ENCODE measurements at regions not wholly inside any gene's neighbourhood (a gene's known extent, or its start where the extent isn't known, plus 50 kb on each side); places are given as distances from the start of the nearest gene placed in this dataset.

- no peaks in the 10 kb centered on the region for H3K36me3 Mint-ChIP-seq (ENCODE audit: low read depth)
- peaks cover 27% of the 10 kb centered on the region for H3K27me3 Mint-ChIP-seq
- no peak for DNase-seq
- H3K4me1 Mint-ChIP-seq = no peaks in the 10 kb centered on the region
- H3K4me3 Mint-ChIP-seq = no peak overlapping the region
- H3K9me3 Mint-ChIP-seq = no peaks in the 10 kb centered on the region
- no peak overlapping the region for H3K27ac Mint-ChIP-seq
- intact Hi-C loops (cut with micrococcal nuclease) = no loop called here
Measured at GRCh38 chr18:49708662-49709346, 104.5 kb downstream of the ACAA2 start.

- intact Hi-C loops (cut with micrococcal nuclease) = no loop called here
- H3K4me3 Mint-ChIP-seq = no peak overlapping the region
- no peaks in the 10 kb centered on the region for H3K36me3 Mint-ChIP-seq (ENCODE audit: low read depth)
- no peak for DNase-seq
- peaks cover 17% of the 10 kb centered on the region for H3K27me3 Mint-ChIP-seq
- no peaks in the 10 kb centered on the region for H3K9me3 Mint-ChIP-seq
- H3K4me1 Mint-ChIP-seq = no peaks in the 10 kb centered on the region
- no peak overlapping the region for H3K27ac Mint-ChIP-seq
Measured at GRCh38 chr18:49707599-49707998, 105.7 kb downstream of the ACAA2 start.

GRCh38 chr18:49704334-49704733, 109.0 kb downstream of the ACAA2 start:
- peaks cover 3% of the 10 kb centered on the region for H3K27me3 Mint-ChIP-seq
- no peaks in the 10 kb centered on the region for H3K36me3 Mint-ChIP-seq (ENCODE audit: low read depth)
- no peak for DNase-seq
- H3K27ac Mint-ChIP-seq = no peak overlapping the region
- intact Hi-C loops (cut with micrococcal nuclease) = no loop called here
- no peaks in the 10 kb centered on the region for H3K4me1 Mint-ChIP-seq
- H3K4me3 Mint-ChIP-seq = no peak overlapping the region
- H3K9me3 Mint-ChIP-seq = no peaks in the 10 kb centered on the region

- intact Hi-C loops (cut with micrococcal nuclease) = no loop called here
- Mint-ChIP-seq H3K9me3 (no peaks in the 10 kb centered on the region), H3K27ac (no peak overlapping the region), H3K4me1 (no peaks in the 10 kb centered on the region), H3K36me3 (ENCODE audit: low read depth) (no peaks in the 10 kb centered on the region), H3K4me3 (no peak overlapping the region), H3K27me3 (peaks cover 6% of the 10 kb centered on the region)
- DNase-seq = no peak
Measured at GRCh38 chr18:49701190-49701589, 112.1 kb downstream of the ACAA2 start.

GRCh38 chr18:49699303-49699702, 114.0 kb downstream of the ACAA2 start:
- intact Hi-C loops (cut with micrococcal nuclease) = no loop called here
- H3K27me3 Mint-ChIP-seq = peaks cover 11% of the 10 kb centered on the region
- no peaks in the 10 kb centered on the region for H3K4me1 Mint-ChIP-seq
- no peak overlapping the region for H3K27ac Mint-ChIP-seq
- H3K4me3 Mint-ChIP-seq = no peak overlapping the region
- H3K36me3 Mint-ChIP-seq (ENCODE audit: low read depth) = no peaks in the 10 kb centered on the region
- DNase-seq = no peak
- H3K9me3 Mint-ChIP-seq = no peaks in the 10 kb centered on the region

- DNase-seq = no peak
- no peaks in the 10 kb centered on the region for H3K4me1 Mint-ChIP-seq
- peaks cover 12% of the 10 kb centered on the region for H3K27me3 Mint-ChIP-seq
- no peak overlapping the region for H3K4me3 Mint-ChIP-seq
- H3K9me3 Mint-ChIP-seq = no peaks in the 10 kb centered on the region
- no peak overlapping the region for H3K27ac Mint-ChIP-seq
- no peaks in the 10 kb centered on the region for H3K36me3 Mint-ChIP-seq (ENCODE audit: low read depth)
- intact Hi-C loops (cut with micrococcal nuclease) = no loop called here
Measured at GRCh38 chr18:49698525-49699025, 114.8 kb downstream of the ACAA2 start.

- H3K36me3 Mint-ChIP-seq (ENCODE audit: low read depth) = no peaks in the 10 kb centered on the region
- H3K9me3 Mint-ChIP-seq = no peaks in the 10 kb centered on the region
- no peak overlapping the region for H3K4me3 Mint-ChIP-seq
- intact Hi-C loops (cut with micrococcal nuclease) = no loop called here
- H3K27ac Mint-ChIP-seq = no peak overlapping the region
- H3K27me3 Mint-ChIP-seq = peaks cover 12% of the 10 kb centered on the region
- no peaks in the 10 kb centered on the region for H3K4me1 Mint-ChIP-seq
- no peak for DNase-seq
Measured at GRCh38 chr18:49697757-49698524, 115.4 kb downstream of the ACAA2 start.

- DNase-seq = no peak
- H3K4me3 Mint-ChIP-seq = no peak overlapping the region
- no peak overlapping the region for H3K27ac Mint-ChIP-seq
- no peaks in the 10 kb centered on the region for H3K9me3 Mint-ChIP-seq
- intact Hi-C loops (cut with micrococcal nuclease) = no loop called here
- H3K4me1 Mint-ChIP-seq = no peaks in the 10 kb centered on the region
- H3K27me3 Mint-ChIP-seq = peaks cover 12% of the 10 kb centered on the region
- H3K36me3 Mint-ChIP-seq (ENCODE audit: low read depth) = no peaks in the 10 kb centered on the region
Measured at GRCh38 chr18:49697049-49697448, 116.3 kb downstream of the ACAA2 start.

GRCh38 chr18:49694402-49694801, 118.9 kb downstream of the ACAA2 start:
- H3K27ac Mint-ChIP-seq = no peak overlapping the region
- H3K27me3 Mint-ChIP-seq = peaks cover 14% of the 10 kb centered on the region
- no peak for DNase-seq
- no peak overlapping the region for H3K4me3 Mint-ChIP-seq
- no peaks in the 10 kb centered on the region for H3K36me3 Mint-ChIP-seq (ENCODE audit: low read depth)
- intact Hi-C loops (cut with micrococcal nuclease) = no loop called here
- no peaks in the 10 kb centered on the region for H3K9me3 Mint-ChIP-seq
- H3K4me1 Mint-ChIP-seq = peaks cover 7% of the 10 kb centered on the region

- no peaks in the 10 kb centered on the region for H3K36me3 Mint-ChIP-seq (ENCODE audit: low read depth)
- peaks cover 14% of the 10 kb centered on the region for H3K27me3 Mint-ChIP-seq
- DNase-seq = no peak
- peaks cover 7% of the 10 kb centered on the region for H3K4me1 Mint-ChIP-seq
- no peaks in the 10 kb centered on the region for H3K9me3 Mint-ChIP-seq
- no peak overlapping the region for H3K4me3 Mint-ChIP-seq
- no peak overlapping the region for H3K27ac Mint-ChIP-seq
- intact Hi-C loops (cut with micrococcal nuclease) = no loop called here
Measured at GRCh38 chr18:49693717-49694005, 119.7 kb downstream of the ACAA2 start.

- no peaks in the 10 kb centered on the region for H3K36me3 Mint-ChIP-seq (ENCODE audit: low read depth)
- H3K27ac Mint-ChIP-seq = no peak overlapping the region
- peaks cover 7% of the 10 kb centered on the region for H3K4me1 Mint-ChIP-seq
- H3K9me3 Mint-ChIP-seq = no peaks in the 10 kb centered on the region
- no peak for DNase-seq
- peaks cover 14% of the 10 kb centered on the region for H3K27me3 Mint-ChIP-seq
- intact Hi-C loops (cut with micrococcal nuclease) = no loop called here
- no peak overlapping the region for H3K4me3 Mint-ChIP-seq
Measured at GRCh38 chr18:49692906-49693716, 120.2 kb downstream of the ACAA2 start.

- no peak overlapping the region for H3K4me3 Mint-ChIP-seq
- no peak overlapping the region for H3K27ac Mint-ChIP-seq
- intact Hi-C loops (cut with micrococcal nuclease) = no loop called here
- no peaks in the 10 kb centered on the region for H3K9me3 Mint-ChIP-seq
- H3K4me1 Mint-ChIP-seq = peaks cover 7% of the 10 kb centered on the region
- peaks cover 11% of the 10 kb centered on the region for H3K27me3 Mint-ChIP-seq
- no peak for DNase-seq
- no peaks in the 10 kb centered on the region for H3K36me3 Mint-ChIP-seq (ENCODE audit: low read depth)
Measured at GRCh38 chr18:49691177-49691608, 122.1 kb downstream of the ACAA2 start.

- no peaks in the 10 kb centered on the region for H3K36me3 Mint-ChIP-seq (ENCODE audit: low read depth)
- H3K9me3 Mint-ChIP-seq = no peaks in the 10 kb centered on the region
- DNase-seq = no peak
- intact Hi-C loops (cut with micrococcal nuclease) = no loop called here
- peaks cover 9% of the 10 kb centered on the region for H3K4me1 Mint-ChIP-seq
- no peak overlapping the region for H3K27ac Mint-ChIP-seq
- peaks cover 13% of the 10 kb centered on the region for H3K27me3 Mint-ChIP-seq
- no peak overlapping the region for H3K4me3 Mint-ChIP-seq
Measured at GRCh38 chr18:49690312-49690711, 123.0 kb downstream of the ACAA2 start.
